B cell (primary cell): ENCODE measurements at regions not wholly inside any gene's neighbourhood (a gene's known extent, or its start where the extent isn't known, plus 50 kb on each side); places are given as distances from the start of the nearest gene placed in this dataset.
"Not testable (repeated sequence)": the region's sequence is repeated elsewhere in the genome, so short reads cannot be mapped to it uniquely, and the experiment has no call there.

ENCODE experiments used
- ATAC-seq: fragments of 200-7000 bp; cut with Tn5 transposase; one replicate; pipeline ENCODE4 v1.10.0; 2021; ENCODE audit warnings: low read depth, mild to moderate bottlenecking, moderate number of reproducible peaks, moderate library complexity
- CTCF ChIA-PET: fragments of 350-600 bp; sonication (Branson Sonifier 250); formaldehyde crosslinking; loops from one replicate; lab custom pipeline; 2021; ENCODE audit warnings: antibody characterized with exemption, inconsistent platforms; lab: Charles Lee
- POLR2A ChIA-PET: fragments of 350-600 bp; sonication (Branson Sonifier 250); formaldehyde crosslinking; loops from one replicate; lab custom pipeline; 2021; ENCODE audit warnings: antibody characterized with exemption; lab: Charles Lee
- DNase-seq: peaks from one replicate; pipeline ENCODE4 v3.0.0; 2013
- H2AFZ ChIP-seq: 2 replicates; pipeline ENCODE4 v1.6.1; 2012; ENCODE audit warnings: mild to moderate bottlenecking, low read depth, low read length; ENCODE audit not compliant: insufficient read depth, poor library complexity, severe bottlenecking
- H3K27ac ChIP-seq, 2 donors: 1 replicate in 1 of 2; 2 replicates in 1 of 2; pipeline ENCODE4 v1.5.1; 2012 to 2013; ENCODE audit warnings: low read length in 2 of 2, mild to moderate bottlenecking in 2 of 2, moderate library complexity in 1 of 2
- H3K27me3 ChIP-seq, 4 experiments: fragments of 200-600 bp in 1 of 4; sonication (generic) in 1 of 4; replicated peaks in 1 of 4; 1 replicate in 2 of 4; 2 replicates in 2 of 4; pipeline versions ENCODE4 v1.6.1 to v1.7.0; 2013 to 2016; ENCODE audit warnings: low read length in 3 of 4, mild to moderate bottlenecking in 2 of 4, mixed read lengths in 1 of 4, moderate library complexity in 1 of 4; ENCODE audit not compliant: insufficient read depth in 4 of 4, control insufficient read depth in 3 of 4; ENCODE audit errors: control extremely low read depth in 1 of 4
- H3K36me3 ChIP-seq, 2 experiments: replicated peaks in 1 of 2; 1 replicate in 1 of 2; 2 replicates in 1 of 2; pipeline versions ENCODE4 v1.6.1 to v1.7.1; 2013; ENCODE audit warnings: low read length in 1 of 2; ENCODE audit not compliant: insufficient read depth in 2 of 2, control insufficient read depth in 1 of 2; ENCODE audit errors: control extremely low read depth in 1 of 2, extremely low read depth in 1 of 2
- H3K4me1 ChIP-seq, 2 donors: fragments of 200-600 bp in 1 of 2; sonication (generic) in 1 of 2; 1 replicate in 1 of 2; 2 replicates in 1 of 2; pipeline versions ENCODE4 v1.5.1 to v1.6.1; 2013 to 2017; ENCODE audit warnings: low read length in 2 of 2; ENCODE audit not compliant: control insufficient read depth in 2 of 2, insufficient read depth in 2 of 2
- H3K4me2 ChIP-seq: replicated peaks from 2 replicates; pipeline ENCODE3; 2012; ENCODE audit warnings: mild to moderate bottlenecking, low read depth, low read length; ENCODE audit not compliant: poor library complexity, severe bottlenecking
- H3K4me3 ChIP-seq, 5 experiments: fragments of 200-600 bp in 1 of 5; sonication (generic) in 1 of 5; 1 replicate in 3 of 5; 2 replicates in 2 of 5; pipeline versions ENCODE4 v1.5.1 to v1.7.0; 2011 to 2016; ENCODE audit warnings: low read length in 4 of 5, mild to moderate bottlenecking in 4 of 5, low read depth in 2 of 5, control low read depth in 1 of 5, moderate library complexity in 1 of 5; ENCODE audit not compliant: insufficient read depth in 1 of 5; ENCODE audit errors: control extremely low read depth in 1 of 5, extremely low read depth in 1 of 5
- H3K79me2 ChIP-seq: fragments of 200-600 bp; sonication (generic); one replicate; pipeline ENCODE4 v1.6.0; 2016; ENCODE audit warnings: low read length; ENCODE audit not compliant: control insufficient read depth, insufficient read depth
- H3K9ac ChIP-seq: fragments of 200-600 bp; sonication (generic); 2 replicates; pipeline ENCODE4 v1.6.1; 2017; ENCODE audit warnings: mild to moderate bottlenecking, low read length, moderate library complexity
- H3K9me3 ChIP-seq, 3 donors: one replicate each; pipeline versions ENCODE4 v1.6.1 to v1.7.1; 2013; ENCODE audit warnings: low read length in 2 of 3; ENCODE audit not compliant: control insufficient read depth in 2 of 3, insufficient read depth in 1 of 3; ENCODE audit errors: control extremely low read depth in 1 of 3
- H4K20me1 ChIP-seq: 2 replicates; pipeline ENCODE4 v1.6.0; 2012; ENCODE audit warnings: mild to moderate bottlenecking, low read length; ENCODE audit not compliant: insufficient read depth, control insufficient read depth, poor library complexity, severe bottlenecking
- H3K27ac Mint-ChIP-seq: one replicate; pipeline ENCODE4 v1.8.0; 2021; ENCODE audit warnings: mixed read lengths
- H3K27me3 Mint-ChIP-seq: one replicate; pipeline ENCODE4 v1.8.0; 2021; ENCODE audit warnings: mixed read lengths
- H3K4me1 Mint-ChIP-seq: one replicate; pipeline ENCODE4 v1.8.0; 2021; ENCODE audit warnings: mixed read lengths
- H3K4me3 Mint-ChIP-seq: one replicate; pipeline ENCODE4 v1.8.0; 2021; ENCODE audit warnings: mixed read lengths
- H3K9me3 Mint-ChIP-seq: one replicate; pipeline ENCODE4 v1.8.0; 2022; ENCODE audit warnings: mixed read lengths; ENCODE audit not compliant: insufficient read depth
- CTCF ChIP-seq: fragments of 200-600 bp; IDR thresholded peaks from one replicate; pipeline ENCODE4 v1.8.0; 2022; ENCODE audit warnings: antibody characterized with exemption, mild to moderate bottlenecking
- EZH2 ChIP-seq: IDR thresholded peaks from 2 replicates; pipeline ENCODE4 v1.6.1; 2012; ENCODE audit warnings: borderline replicate concordance, low read depth, mild to moderate bottlenecking, moderate library complexity, low read length; ENCODE audit not compliant: insufficient read depth, poor library complexity, severe bottlenecking
- WGBS: methylation state at CpG from one replicate; pipeline ENCODE4 v1.1.5; 2013; ENCODE audit warnings: missing lambda C conversion rate; ENCODE audit not compliant: insufficient coverage; 5-methylcytosine and 5-hydroxymethylcytosine counted together
- intact Hi-C: fragments of 100-400 bp; cut with micrococcal nuclease; formaldehyde crosslinking; loops from one replicate; pipeline ENCODE4 v1.10.0; 2022

DNA sequence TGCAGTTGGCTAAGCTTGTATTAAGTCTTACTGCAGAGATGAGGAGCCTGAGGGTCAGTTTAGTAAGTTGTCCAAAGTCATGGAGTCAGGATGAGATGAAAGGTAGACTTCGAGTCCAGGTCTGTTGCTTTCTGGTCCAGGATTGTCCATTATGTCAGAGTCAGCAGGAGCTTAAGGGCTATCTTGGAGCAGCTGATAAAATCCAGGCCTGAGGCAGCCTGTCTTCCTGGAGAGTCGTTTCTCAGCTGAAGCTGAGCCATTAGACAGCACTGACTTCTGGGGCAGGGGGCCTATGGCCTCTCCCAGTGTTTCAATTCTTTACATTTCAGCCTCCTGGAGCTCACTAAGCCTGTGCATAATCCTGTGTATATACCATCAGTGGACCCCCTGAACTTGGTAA lies 219.5 kb upstream of the GAP43 start:
- Histone ChIP-seq H3K4me2 (no peak overlapping the region), H3K9me3 (no peaks in the 10 kb centered on the region), H2AFZ (no peak overlapping the region), H3K4me3 (no peak overlapping the region), H3K27ac (no peak overlapping the region), H4K20me1 (no peaks in the 10 kb centered on the region), H3K79me2 (no peaks in the 10 kb centered on the region), H3K4me1 (no peaks in the 10 kb centered on the region), H3K9ac (no peak overlapping the region), H3K36me3 (no peaks in the 10 kb centered on the region), H3K27me3 (no peaks in the 10 kb centered on the region)
- peaks cover 10% of the 10 kb centered on the region for H3K27me3 Mint-ChIP-seq
- no peak overlapping the region for H3K4me3 Mint-ChIP-seq
- ChIA-PET POLR2A (interaction anchor here (0.6 kb wide), 1 partner anchor 17 kb away, joined by 3 read pairs; no protein-coding TSS in a partner anchor), CTCF (interaction anchor here (1.2 kb wide), 1 partner anchor 15 kb away, joined by 5 read pairs; no protein-coding TSS in a partner anchor)
- H3K27ac Mint-ChIP-seq = no peak overlapping the region
- intact Hi-C loops = no loop called here
- ATAC-seq (no peak), DNase-seq (no peak)
- no peaks in the 10 kb centered on the region for H3K4me1 Mint-ChIP-seq
- TF ChIP-seq EZH2 (no peak), CTCF (no peak)
- H3K9me3 Mint-ChIP-seq = no peaks in the 10 kb centered on the region
- 54% methylated on average over 2 of the region's 2 CpGs for WGBS

DNA sequence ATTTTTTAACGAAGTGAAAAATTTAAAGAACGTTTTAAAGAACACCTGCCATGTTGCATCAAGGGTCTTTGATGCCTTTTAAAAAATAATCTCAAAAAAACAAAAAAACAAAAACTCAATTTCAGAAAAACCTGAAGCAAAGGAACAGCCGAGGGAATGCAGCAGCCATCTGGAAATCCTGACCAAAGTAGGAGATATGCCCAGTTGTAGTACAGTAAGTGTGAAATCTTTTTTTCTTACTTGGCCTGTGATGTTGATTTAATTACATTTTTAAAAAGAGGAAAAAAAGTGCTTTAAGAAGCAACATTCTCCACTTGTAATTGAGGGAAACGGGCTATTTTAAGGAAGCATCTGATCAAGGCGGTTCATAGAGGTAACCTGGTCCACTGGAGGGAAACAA lies 213.7 kb upstream of the GAP43 start:
- H3K27ac Mint-ChIP-seq = no peak overlapping the region
- Histone ChIP-seq H3K9me3 (no peaks in the 10 kb centered on the region), H3K9ac (no peak overlapping the region), H4K20me1 (no peaks in the 10 kb centered on the region), H3K4me3 (no peak overlapping the region), H3K4me1 (no peaks in the 10 kb centered on the region), H2AFZ (no peak overlapping the region), H3K27ac (no peak overlapping the region), H3K27me3 (no peaks in the 10 kb centered on the region), H3K79me2 (no peaks in the 10 kb centered on the region), H3K36me3 (no peaks in the 10 kb centered on the region), H3K4me2 (no peak overlapping the region)
- no peaks in the 10 kb centered on the region for H3K4me1 Mint-ChIP-seq
- H3K4me3 Mint-ChIP-seq = no peak overlapping the region
- no peaks in the 10 kb centered on the region for H3K9me3 Mint-ChIP-seq
- POLR2A ChIA-PET = no interaction called here
- no peak for DNase-seq
- no peak for TF ChIP-seq EZH2
- TF ChIP-seq CTCF = no peak
- ATAC-seq = no peak
- CTCF ChIA-PET = no interaction called here
- peaks cover 2% of the 10 kb centered on the region for H3K27me3 Mint-ChIP-seq
- WGBS = no CpG with 5 or more reads among the region's 5 CpGs
- intact Hi-C loops = no loop called here

DNA sequence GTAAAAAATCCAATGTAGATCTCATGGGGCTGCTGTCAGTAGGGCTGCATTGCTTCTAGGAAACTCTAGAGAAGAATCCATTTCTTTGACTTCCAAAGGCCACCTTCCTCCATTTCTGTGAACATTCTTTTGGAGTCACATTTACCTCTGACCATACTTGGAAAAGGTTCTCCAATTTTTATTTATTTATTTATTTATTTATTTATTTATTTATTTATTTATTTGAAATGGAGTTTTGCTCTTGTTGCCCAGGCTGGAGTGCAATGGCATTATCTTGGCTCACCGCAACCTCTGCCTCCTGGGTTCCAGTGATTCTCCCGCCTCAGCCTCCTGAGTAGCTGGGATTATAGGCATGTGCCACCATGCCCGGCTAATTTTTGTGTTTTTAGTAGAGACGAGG lies 208.7 kb upstream of the GAP43 start:
- H3K9me3 ChIP-seq, H3K27me3 Mint-ChIP-seq, intact Hi-C loops, H3K9me3 Mint-ChIP-seq, H3K27ac ChIP-seq, ATAC-seq, H3K4me3 ChIP-seq, DNase-seq, H4K20me1 ChIP-seq, H3K4me2 ChIP-seq, H3K27ac Mint-ChIP-seq, CTCF ChIA-PET, POLR2A ChIA-PET, H3K4me1 ChIP-seq, H3K9ac ChIP-seq, H3K4me3 Mint-ChIP-seq, H3K27me3 ChIP-seq, H3K79me2 ChIP-seq, H2AFZ ChIP-seq, H3K36me3 ChIP-seq: not testable (repeated sequence)
- whole genome bisulfite sequencing = 90% methylated on average over 4 of the region's 4 CpGs
- H3K4me1 Mint-ChIP-seq = peaks cover 11% of the 10 kb centered on the region
